Trophoblast cell (in vitro differentiated cells and primary cell): ENCODE measurements at regions not wholly inside any gene's neighbourhood (a gene's known extent, or its start where the extent isn't known, plus 50 kb on each side); places are given as distances from the start of the nearest gene placed in this dataset.
A peak's percentile ranks its signal among the peaks of the same experiment; 100 is the strongest.
"Not testable (repeated sequence)": the region's sequence is repeated elsewhere in the genome, so short reads cannot be mapped to it uniquely, and the experiment has no call there.

Source experiments
- DNase-seq, 2 donors: peaks; one replicate each; pipeline ENCODE4 v3.0.0-alpha.2; 2016
- H2AFZ ChIP-seq: 2 replicates; pipeline ENCODE4 v1.6.1; 2013; ENCODE audit warnings: low read length, moderate library complexity, mild to moderate bottlenecking; ENCODE audit not compliant: insufficient read depth, poor library complexity
- H2AK5ac ChIP-seq: 2 replicates; pipeline ENCODE4 v1.6.1; 2013; ENCODE audit warnings: mild to moderate bottlenecking, low read length
- H2BK120ac ChIP-seq: 2 replicates; pipeline ENCODE4 v1.6.1; 2013; ENCODE audit warnings: low read length, mild to moderate bottlenecking, moderate library complexity; ENCODE audit not compliant: insufficient read depth, poor library complexity
- H2BK12ac ChIP-seq: 2 replicates; pipeline ENCODE4 v1.6.1; 2013; ENCODE audit warnings: mild to moderate bottlenecking, low read length, moderate library complexity
- H2BK5ac ChIP-seq: 2 replicates; pipeline ENCODE4 v1.6.1; 2013; ENCODE audit warnings: low read length, low read depth, moderate library complexity, mild to moderate bottlenecking; ENCODE audit not compliant: poor library complexity
- H3K14ac ChIP-seq: 2 replicates; pipeline ENCODE4 v1.6.1; 2013; ENCODE audit warnings: mild to moderate bottlenecking, low read length
- H3K18ac ChIP-seq: 2 replicates; pipeline ENCODE4 v1.6.1; 2013; ENCODE audit warnings: mild to moderate bottlenecking, low read length
- H3K23ac ChIP-seq: 2 replicates; pipeline ENCODE4 v1.6.1; 2013; ENCODE audit warnings: low read length
- H3K27ac ChIP-seq: 2 replicates; pipeline ENCODE4 v1.5.1; 2013; ENCODE audit warnings: low read depth, mild to moderate bottlenecking, inconsistent platforms, low read length, moderate library complexity
- H3K27me3 ChIP-seq: 2 replicates; pipeline ENCODE4 v1.6.1; 2013; ENCODE audit warnings: inconsistent platforms, mild to moderate bottlenecking, low read length, moderate library complexity; ENCODE audit not compliant: insufficient read depth
- H3K36me3 ChIP-seq, 2 experiments: 1 replicate in 1 of 2; 2 replicates in 1 of 2; pipeline ENCODE4 v1.6.1; 2013; ENCODE audit warnings: low read length in 2 of 2, mild to moderate bottlenecking in 2 of 2, moderate library complexity in 1 of 2; ENCODE audit not compliant: insufficient read depth in 2 of 2, control insufficient read depth in 1 of 2
- H3K4ac ChIP-seq: 2 replicates; pipeline ENCODE4 v1.6.1; 2013; ENCODE audit warnings: low read depth, mild to moderate bottlenecking, low read length, moderate library complexity
- H3K4me1 ChIP-seq, 2 experiments: 1 replicate in 1 of 2; 2 replicates in 1 of 2; pipeline ENCODE4 v1.6.1; 2013; ENCODE audit warnings: low read length in 2 of 2, mild to moderate bottlenecking in 2 of 2, moderate library complexity in 1 of 2; ENCODE audit not compliant: insufficient read depth in 2 of 2, control insufficient read depth in 1 of 2
- H3K4me2 ChIP-seq: 2 replicates; pipeline ENCODE4 v1.6.1; 2013; ENCODE audit warnings: inconsistent platforms, mild to moderate bottlenecking, low read length, moderate library complexity
- H3K4me3 ChIP-seq: 2 replicates; pipeline ENCODE4 v1.5.1; 2013; ENCODE audit warnings: mild to moderate bottlenecking, low read depth, low read length, inconsistent platforms
- H3K79me1 ChIP-seq: one replicate; pipeline ENCODE4 v1.6.1; 2013; ENCODE audit warnings: low read length
- H3K79me2 ChIP-seq: 2 replicates; pipeline ENCODE4 v1.6.1; 2013; ENCODE audit warnings: low read length, mild to moderate bottlenecking; ENCODE audit not compliant: control insufficient read depth, insufficient read depth, poor library complexity
- H3K9ac ChIP-seq: 2 replicates; pipeline ENCODE4 v1.6.1; 2013; ENCODE audit warnings: mild to moderate bottlenecking, low read length
- H3K9me3 ChIP-seq: 2 replicates; pipeline ENCODE4 v1.6.1; 2013; ENCODE audit warnings: low read depth, mild to moderate bottlenecking, control low read depth, inconsistent platforms, low read length; ENCODE audit not compliant: insufficient read depth
- H4K12ac ChIP-seq: 2 replicates; pipeline ENCODE4 v1.6.1; 2013; ENCODE audit warnings: low read depth, mild to moderate bottlenecking, low read length, moderate library complexity
- H4K8ac ChIP-seq: 2 replicates; pipeline ENCODE4 v1.6.1; 2013; ENCODE audit warnings: low read depth, mild to moderate bottlenecking, low read length, moderate library complexity
- H4K91ac ChIP-seq: one replicate; pipeline ENCODE4 v1.6.1; 2013; ENCODE audit warnings: low read depth, mild to moderate bottlenecking, low read length, moderate library complexity
- WGBS: extraction: QIAGEN DNeasy Blood & Tissue Kit; methylation state at CpG from one replicate; pipeline ENCODE4 v1.1.7; 2013; ENCODE audit warnings: missing lambda C conversion rate; ENCODE audit not compliant: insufficient read length, insufficient coverage; ENCODE audit errors: extremely low coverage; 5-methylcytosine and 5-hydroxymethylcytosine counted together

DNA sequence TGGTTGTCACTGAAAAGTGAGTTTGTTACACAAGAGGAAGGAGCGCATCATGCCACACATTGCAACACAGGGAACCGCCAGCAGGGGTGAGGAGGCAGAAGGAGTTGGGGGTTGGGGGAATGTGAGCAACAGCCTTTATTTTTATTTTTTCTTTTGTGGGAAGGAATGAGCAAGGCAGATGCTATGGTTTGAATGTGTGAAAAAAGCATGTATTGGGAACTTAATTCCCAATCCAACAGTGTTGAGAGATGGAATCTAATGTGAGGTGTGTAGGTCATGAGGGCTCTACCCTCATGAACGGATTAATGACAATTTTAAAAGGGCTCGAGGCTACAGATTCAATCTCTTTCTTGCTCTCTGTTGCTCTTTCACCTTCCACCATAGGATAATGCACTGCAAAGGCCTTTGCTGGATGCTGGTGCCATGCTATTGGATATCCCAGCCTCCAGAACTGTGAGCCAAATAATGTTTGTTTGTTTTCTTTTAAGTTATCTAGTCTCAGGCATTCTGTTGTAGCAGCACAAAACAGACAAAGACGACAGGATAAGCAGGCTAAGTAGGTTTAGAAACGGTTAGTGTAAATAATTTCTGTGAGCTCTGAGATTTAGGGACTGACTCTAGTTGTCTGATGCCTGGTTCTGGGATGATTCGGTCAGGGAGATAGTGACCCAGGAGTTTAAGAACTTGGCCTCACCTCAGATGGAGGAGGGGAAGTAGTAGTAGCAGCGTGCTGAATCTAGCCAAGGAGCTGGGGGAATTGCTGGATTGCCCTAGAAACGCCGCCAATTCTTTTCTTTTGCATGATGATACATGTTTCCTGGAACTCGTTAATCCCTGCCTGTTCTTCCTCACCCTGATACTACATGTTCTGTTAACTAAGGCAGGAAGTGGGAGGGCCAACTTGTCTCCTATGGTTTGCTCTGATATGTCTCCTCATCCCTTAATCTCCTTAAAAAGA, 156.6 kb upstream of the CTSO start:
- peaks cover 2 to 8% of the 10 kb centered on the region in 2 experiments for H3K4me1 ChIP-seq
- no peaks in the 10 kb centered on the region for H3K27me3 ChIP-seq
- H3K4me3 ChIP-seq: no peak overlapping the region
- WGBS: no CpG with 5 or more reads among the region's 11 CpGs
- peaks cover 2% of the 10 kb centered on the region for H3K79me1 ChIP-seq
- H2BK12ac ChIP-seq: peak overlapping the region; percentile 82
- no peak overlapping the region for H2AFZ ChIP-seq
- H2BK5ac ChIP-seq: peak overlapping the region; percentile 46
- peak overlapping the region; percentile 20 for H3K4me2 ChIP-seq
- H3K27ac ChIP-seq: peak overlapping the region; percentile 22
- H3K4ac ChIP-seq: no peak overlapping the region
- peak overlapping the region; percentile 35 for H3K18ac ChIP-seq
- peak; percentile 84 to 95 for DNase-seq
- no peak overlapping the region for H3K9ac ChIP-seq
- H3K9me3 ChIP-seq: no peaks in the 10 kb centered on the region
- no peaks in the 10 kb centered on the region for H3K36me3 ChIP-seq
- no peak overlapping the region for H3K23ac ChIP-seq
- peak overlapping the region; percentile 19 for H4K91ac ChIP-seq
- no peak overlapping the region for H3K14ac ChIP-seq
- H2AK5ac ChIP-seq: no peak overlapping the region
- no peaks in the 10 kb centered on the region for H3K79me2 ChIP-seq
- H2BK120ac ChIP-seq: peak overlapping the region; percentile 11
- peak overlapping the region; percentile 26 for H4K12ac ChIP-seq
- H4K8ac ChIP-seq: peak overlapping the region; percentile 70

DNA sequence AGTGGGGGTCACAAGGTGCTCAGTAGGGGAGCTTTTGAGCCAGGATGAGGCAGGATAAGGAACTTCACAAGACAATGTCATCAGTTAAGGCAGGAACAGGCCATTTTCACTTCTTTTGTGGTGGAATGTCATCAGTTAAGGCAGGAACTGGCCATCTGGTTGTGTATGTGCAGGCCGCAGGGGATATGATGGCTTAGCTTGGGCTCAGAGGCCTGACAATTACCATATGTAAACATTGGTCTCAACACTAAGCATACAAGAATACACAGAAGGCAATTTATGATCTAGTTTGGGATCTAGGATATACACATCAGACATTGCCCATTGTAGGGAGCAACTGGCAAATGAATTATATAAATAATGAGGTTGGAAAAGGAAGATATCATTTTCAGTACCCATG, 155.4 kb upstream of the CTSO start:
- H2AK5ac ChIP-seq, H3K4ac ChIP-seq, H3K9me3 ChIP-seq, H4K91ac ChIP-seq, H3K18ac ChIP-seq, H3K36me3 ChIP-seq, H3K4me1 ChIP-seq, H3K27me3 ChIP-seq, H2BK12ac ChIP-seq, H4K12ac ChIP-seq, H3K79me2 ChIP-seq, H3K9ac ChIP-seq, H2AFZ ChIP-seq, H3K4me2 ChIP-seq, H2BK120ac ChIP-seq, H4K8ac ChIP-seq, H3K23ac ChIP-seq, H2BK5ac ChIP-seq, H3K27ac ChIP-seq, H3K79me1 ChIP-seq, H3K4me3 ChIP-seq, H3K14ac ChIP-seq: not testable (repeated sequence)
- no CpG with 5 or more reads among the region's 1 CpG for WGBS
- DNase-seq: peak in 1 of 2 donors; percentile 1

DNA sequence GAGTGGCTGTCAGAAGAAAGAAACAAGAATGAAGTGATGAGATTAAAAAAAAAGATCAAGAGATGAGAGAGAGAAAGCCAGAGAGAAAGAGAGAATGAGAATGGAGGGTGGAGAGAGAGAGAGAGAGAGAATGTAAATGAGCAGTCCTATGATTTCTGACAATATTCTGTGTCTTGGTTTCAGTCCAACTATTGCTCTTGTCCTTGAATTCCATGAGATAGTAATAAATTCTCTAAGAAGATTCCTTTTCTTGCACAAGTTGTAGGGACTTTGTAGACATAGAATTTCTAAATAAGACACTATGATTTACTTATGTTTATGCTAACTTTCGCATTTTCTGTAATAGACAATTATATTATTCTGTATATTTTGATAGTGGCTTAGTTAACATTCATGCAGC, 149.6 kb upstream of the CTSO start:
- Histone ChIP-seq H3K9me3 (no peaks in the 10 kb centered on the region), H2BK5ac (no peak overlapping the region), H3K14ac (no peak overlapping the region), H3K9ac (no peak overlapping the region), H3K23ac (no peak overlapping the region), H4K8ac (no peak overlapping the region), H3K79me1 (no peaks in the 10 kb centered on the region), H2AK5ac (no peak overlapping the region), H3K4ac (no peak overlapping the region), H2BK120ac (no peak overlapping the region), H3K27me3 (no peaks in the 10 kb centered on the region), H3K79me2 (no peaks in the 10 kb centered on the region), H2AFZ (no peak overlapping the region), H2BK12ac (no peak overlapping the region), H4K12ac (no peak overlapping the region), H3K4me2 (no peak overlapping the region), H3K4me3 (no peak overlapping the region), H3K4me1 (no peaks in the 10 kb centered on the region), H3K36me3 (no peaks in the 10 kb centered on the region), H3K27ac (no peak overlapping the region), H3K18ac (no peak overlapping the region), H4K91ac (no peak overlapping the region)
- no peak for DNase-seq
- WGBS: no CpG with 5 or more reads among the region's 1 CpG

DNA sequence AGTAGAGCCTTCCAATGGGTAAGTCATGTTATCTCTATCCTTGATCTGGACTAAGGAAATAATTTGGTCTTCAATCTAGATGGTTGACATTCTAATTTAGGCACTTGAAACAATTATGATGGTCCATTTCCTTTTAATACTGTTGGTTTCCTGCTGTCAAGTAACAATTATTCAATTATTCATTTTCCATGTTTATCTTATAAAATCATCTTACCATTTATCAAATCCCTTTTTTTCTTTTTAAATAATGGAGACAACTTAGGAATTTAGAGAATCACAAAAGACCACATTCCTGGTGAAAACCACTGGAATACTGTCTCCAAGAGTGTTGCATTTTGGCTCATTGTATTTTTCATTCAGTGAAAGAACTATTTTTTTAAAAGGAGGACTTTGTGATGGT, 148.7 kb upstream of the CTSO start:
- Histone ChIP-seq H4K8ac (no peak overlapping the region), H2BK12ac (no peak overlapping the region), H3K4ac (no peak overlapping the region)

More for the DNA sequence above, 148.7 kb upstream of the CTSO start:
- H3K27me3 ChIP-seq: no peaks in the 10 kb centered on the region
- H4K91ac ChIP-seq: no peak overlapping the region
- H2AFZ ChIP-seq: no peak overlapping the region
- H3K4me1 ChIP-seq: no peaks in the 10 kb centered on the region
- no peak overlapping the region for H4K12ac ChIP-seq
- DNase-seq: no peak
- no peaks in the 10 kb centered on the region for H3K36me3 ChIP-seq
- no peaks in the 10 kb centered on the region for H3K9me3 ChIP-seq
- H3K18ac ChIP-seq: no peak overlapping the region
- no peaks in the 10 kb centered on the region for H3K79me2 ChIP-seq
- H2BK5ac ChIP-seq: no peak overlapping the region
- no peak overlapping the region for H2BK120ac ChIP-seq
- no peak overlapping the region for H2AK5ac ChIP-seq
- no peak overlapping the region for H3K27ac ChIP-seq
- no peak overlapping the region for H3K4me2 ChIP-seq
- no peak overlapping the region for H3K4me3 ChIP-seq
- H3K9ac ChIP-seq: no peak overlapping the region
- no peak overlapping the region for H3K23ac ChIP-seq
- H3K79me1 ChIP-seq: no peaks in the 10 kb centered on the region
- H3K14ac ChIP-seq: no peak overlapping the region
